Calu3 (cell line): ENCODE measurements at regions not wholly inside any gene's neighbourhood (a gene's known extent, or its start where the extent isn't known, plus 50 kb on each side); places are given as distances from the start of the nearest gene placed in this dataset.
"Not testable (repeated sequence)": the region's sequence is repeated elsewhere in the genome, so short reads cannot be mapped to it uniquely, and the experiment has no call there.

Source experiments
- BruUV-seq: library from RNA; stranded (reverse); fragments of 400-500 nt; replicated peaks from 2 replicates; lab custom pipeline; 2021; lab: Mats Ljungman, UMichigan
- CTCF ChIA-PET: fragments of 300-600 bp; sonication (Branson Sonifier 250); formaldehyde crosslinking; loops from one replicate; lab custom pipeline; 2022; ENCODE audit warnings: antibody characterized with exemption; lab: Charles Lee
- DNase-seq: peaks from one replicate; pipeline ENCODE4 v3.0.0; 2022
- H3K27ac Mint-ChIP-seq: one replicate; pipeline ENCODE4 v1.8.0; 2022; ENCODE audit warnings: mixed read lengths; ENCODE audit not compliant: unreplicated experiment
- H3K27me3 Mint-ChIP-seq: one replicate; pipeline ENCODE4 v1.8.0; 2022; ENCODE audit warnings: mixed read lengths; ENCODE audit not compliant: unreplicated experiment
- H3K36me3 Mint-ChIP-seq: one replicate; pipeline ENCODE4 v1.8.0; 2022; ENCODE audit warnings: mild to moderate bottlenecking, moderate library complexity, mixed read lengths; ENCODE audit not compliant: insufficient read depth, unreplicated experiment
- H3K4me1 Mint-ChIP-seq: one replicate; pipeline ENCODE4 v1.8.0; 2022; ENCODE audit warnings: mild to moderate bottlenecking, low read depth, mixed read lengths; ENCODE audit not compliant: unreplicated experiment
- H3K4me3 Mint-ChIP-seq: one replicate; pipeline ENCODE4 v1.8.0; 2022; ENCODE audit warnings: mild to moderate bottlenecking, low read depth, moderate library complexity, mixed read lengths; ENCODE audit not compliant: unreplicated experiment
- H3K9me3 Mint-ChIP-seq: one replicate; pipeline ENCODE4 v1.8.0; 2022; ENCODE audit warnings: low read depth, mixed read lengths; ENCODE audit not compliant: unreplicated experiment
- CTCF ChIP-seq: fragments of 200-600 bp; IDR thresholded peaks from one replicate; pipeline ENCODE4 v1.8.0; 2022; ENCODE audit warnings: antibody characterized with exemption; ENCODE audit not compliant: unreplicated experiment
- intact Hi-C: fragments of 100-400 bp; cut with micrococcal nuclease; formaldehyde crosslinking; loops from one replicate; pipeline ENCODE4 v1.10.0; 2022; ENCODE audit not compliant: unreplicated experiment

GRCh38 chr1:228889289-228889688 lies 154.0 kb downstream of the RHOU start:
- Mint-ChIP-seq H3K4me3 (no peak overlapping the region), H3K9me3 (no peaks in the 10 kb centered on the region), H3K36me3 (no peaks in the 10 kb centered on the region), H3K27ac (no peak overlapping the region), H3K27me3 (peaks cover 14% of the 10 kb centered on the region), H3K4me1 (no peaks in the 10 kb centered on the region)
- TF ChIP-seq CTCF, result no peak
- intact Hi-C loops, result no loop called here
- DNase-seq, result no peak
- BruUV-seq, result no TSS peak
- CTCF ChIA-PET, result no interaction called here

GRCh38 chr1:228891272-228892034 lies 156.2 kb downstream of the RHOU start:
- no peak overlapping the region for H3K27ac Mint-ChIP-seq

GRCh38 chr1:228892200-228892599 lies 156.9 kb downstream of the RHOU start:
- intact Hi-C loops, BruUV-seq, H3K4me1 Mint-ChIP-seq, H3K36me3 Mint-ChIP-seq, H3K9me3 Mint-ChIP-seq, DNase-seq, H3K27ac Mint-ChIP-seq, H3K4me3 Mint-ChIP-seq, CTCF ChIA-PET: not testable (repeated sequence)
- peaks cover 14% of the 10 kb centered on the region for H3K27me3 Mint-ChIP-seq

More at GRCh38 chr1:228891272-228892034, 156.2 kb downstream of the RHOU start:
- Mint-ChIP-seq H3K36me3 (no peaks in the 10 kb centered on the region), H3K27me3 (peaks cover 14% of the 10 kb centered on the region), H3K9me3 (no peaks in the 10 kb centered on the region), H3K4me3 (no peak overlapping the region), H3K4me1 (no peaks in the 10 kb centered on the region)
- TF ChIP-seq CTCF, result no peak
- no peak for DNase-seq
- BruUV-seq, result no TSS peak
- CTCF ChIA-PET, result no interaction called here
- intact Hi-C loops, result no loop called here

- Mint-ChIP-seq H3K9me3 (no peaks in the 10 kb centered on the region), H3K4me1 (no peaks in the 10 kb centered on the region), H3K36me3 (no peaks in the 10 kb centered on the region), H3K4me3 (no peak overlapping the region), H3K27ac (no peak overlapping the region), H3K27me3 (peaks cover 20% of the 10 kb centered on the region)
- BruUV-seq, result no TSS peak
- CTCF ChIA-PET, result no interaction called here
- TF ChIP-seq CTCF, result no peak
- intact Hi-C loops, result no loop called here
- DNase-seq, result no peak
These were observed 159.2 kb downstream of the RHOU start for GRCh38 chr1:228894442-228894989.

- TF ChIP-seq CTCF, result no peak
- Mint-ChIP-seq H3K9me3 (no peaks in the 10 kb centered on the region), H3K27ac (no peak overlapping the region), H3K4me1 (peaks cover 13% of the 10 kb centered on the region), H3K36me3 (no peaks in the 10 kb centered on the region), H3K27me3 (peaks cover 15% of the 10 kb centered on the region), H3K4me3 (no peak overlapping the region)
- intact Hi-C loops, result no loop called here
- CTCF ChIA-PET, result interaction anchor here (0.5 kb wide), 2 partner anchors 72 to 328 kb away, joined by 5 read pairs; no protein-coding TSS in a partner anchor
- no peak for DNase-seq
- no TSS peak for BruUV-seq
These were observed 162.6 kb downstream of the RHOU start for GRCh38 chr1:228897901-228898300.
